ENCODE measurements at regions not wholly inside any gene's neighbourhood (a gene's known extent, or its start where the extent isn't known, plus 50 kb on each side); places are given as distances from the start of the nearest gene placed in this dataset.

- no peak for DNase-seq (ENCODE audit: extremely low read depth, insufficient read length)
- H3K4me3 ChIP-seq (replicated peaks; ENCODE audit: low read depth, low read length), result no peak overlapping the region
- TF ChIP-seq CTCF (IDR thresholded peaks at IDR 0.05; ENCODE audit: insufficient read depth, low read length, poor library complexity, severe bottlenecking), result no peak
- no peaks in the 10 kb centered on the region for H3K36me3 ChIP-seq (ENCODE audit: control insufficient read depth, insufficient read depth, low read length)
- no peaks in the 10 kb centered on the region; the same call in 1 of the 2 replicates for H3K27me3 ChIP-seq (replicated peaks; ENCODE audit: control insufficient read depth, insufficient read depth, low read length)
Observed at GRCh38 chr1:4164965-4165364, 264.9 kb upstream of the C1orf174 start.

GRCh38 chr1:4165686-4166300, 265.7 kb upstream of the C1orf174 start:
- TF ChIP-seq CTCF (IDR thresholded peaks at IDR 0.05; ENCODE audit: insufficient read depth, low read length, poor library complexity, severe bottlenecking), result no peak
- H3K36me3 ChIP-seq (ENCODE audit: control insufficient read depth, insufficient read depth, low read length), result no peaks in the 10 kb centered on the region
- no peak for DNase-seq (ENCODE audit: extremely low read depth, insufficient read length)
- H3K4me3 ChIP-seq (replicated peaks; ENCODE audit: low read depth, low read length), result no peak overlapping the region
- H3K27me3 ChIP-seq (replicated peaks; ENCODE audit: control insufficient read depth, insufficient read depth, low read length), result no peaks in the 10 kb centered on the region; the same call in 1 of the 2 replicates

GRCh38 chr1:4166713-4167112, 266.6 kb upstream of the C1orf174 start:
- TF ChIP-seq CTCF (IDR thresholded peaks at IDR 0.05; ENCODE audit: insufficient read depth, low read length, poor library complexity, severe bottlenecking), result no peak
- H3K4me3 ChIP-seq (replicated peaks; ENCODE audit: low read depth, low read length), result no peak overlapping the region
- no peak for DNase-seq (ENCODE audit: extremely low read depth, insufficient read length)
- no peaks in the 10 kb centered on the region; the same call in 1 of the 2 replicates for H3K27me3 ChIP-seq (replicated peaks; ENCODE audit: control insufficient read depth, insufficient read depth, low read length)
- H3K36me3 ChIP-seq (ENCODE audit: control insufficient read depth, insufficient read depth, low read length), result no peaks in the 10 kb centered on the region

GRCh38 chr1:4169991-4170390, 269.9 kb upstream of the C1orf174 start:
- Histone ChIP-seq H3K36me3 (ENCODE audit: control insufficient read depth, insufficient read depth, low read length) (no peaks in the 10 kb centered on the region), H3K27me3 (replicated peaks; ENCODE audit: control insufficient read depth, insufficient read depth, low read length) (no peaks in the 10 kb centered on the region; the same call in 1 of the 2 replicates), H3K4me3 (replicated peaks; ENCODE audit: low read depth, low read length) (no peak overlapping the region)
- TF ChIP-seq CTCF (IDR thresholded peaks at IDR 0.05; ENCODE audit: insufficient read depth, low read length, poor library complexity, severe bottlenecking), result no peak
- no peak for DNase-seq (ENCODE audit: extremely low read depth, insufficient read length)

GRCh38 chr1:4170548-4171340, 270.7 kb upstream of the C1orf174 start:
- DNase-seq (ENCODE audit: extremely low read depth, insufficient read length), result no peak
- TF ChIP-seq CTCF (IDR thresholded peaks at IDR 0.05; ENCODE audit: insufficient read depth, low read length, poor library complexity, severe bottlenecking), result no peak
- H3K27me3 ChIP-seq (replicated peaks; ENCODE audit: control insufficient read depth, insufficient read depth, low read length), result no peaks in the 10 kb centered on the region; the same call in 1 of the 2 replicates
- no peaks in the 10 kb centered on the region for H3K36me3 ChIP-seq (ENCODE audit: control insufficient read depth, insufficient read depth, low read length)
- H3K4me3 ChIP-seq (replicated peaks; ENCODE audit: low read depth, low read length), result no peak overlapping the region

Measured in GM06990 (cell line).